CD4-positive, alpha-beta memory T cell (primary cell): ENCODE measurements at regions not wholly inside any gene's neighbourhood (a gene's known extent, or its start where the extent isn't known, plus 50 kb on each side); places are given as distances from the start of the nearest gene placed in this dataset.
"Not testable (repeated sequence)": the region's sequence is repeated elsewhere in the genome, so short reads cannot be mapped to it uniquely, and the experiment has no call there.

Experiments
- CTCF ChIA-PET: fragments of 350-600 bp; sonication (Branson Sonifier 250); formaldehyde crosslinking; loops from one replicate; lab custom pipeline; 2021; ENCODE audit warnings: inconsistent platforms; ENCODE audit not compliant: partially characterized antibody; lab: Charles Lee
- POLR2A ChIA-PET: fragments of 350-600 bp; sonication (Branson Sonifier 250); formaldehyde crosslinking; loops from one replicate; lab custom pipeline; 2021; ENCODE audit not compliant: partially characterized antibody; lab: Charles Lee
- DNase-seq, 5 donors: peaks; one replicate each; pipeline versions ENCODE4 v3.0.0 to v3.0.0-alpha.2; 2020 to 2022; ENCODE audit warnings: mixed read lengths in 1 of 5
- H3K27ac ChIP-seq: one replicate; pipeline ENCODE4 v1.7.0; 2013; ENCODE audit warnings: low read depth, low read length
- H3K27me3 ChIP-seq: 2 replicates; pipeline ENCODE4 v1.7.0; 2013; ENCODE audit warnings: mild to moderate bottlenecking, low read length, moderate library complexity; ENCODE audit not compliant: insufficient read depth
- H3K36me3 ChIP-seq: 2 replicates; pipeline ENCODE4 v1.7.0; 2013; ENCODE audit warnings: mild to moderate bottlenecking, low read length, moderate library complexity; ENCODE audit not compliant: insufficient read depth
- H3K4me1 ChIP-seq: 2 replicates; pipeline ENCODE4 v1.7.0; 2013; ENCODE audit warnings: mild to moderate bottlenecking, low read length, moderate library complexity; ENCODE audit not compliant: insufficient read depth
- H3K4me3 ChIP-seq, 2 donors: one replicate each; pipeline ENCODE4 v1.7.0; 2013; ENCODE audit warnings: low read length in 2 of 2, mild to moderate bottlenecking in 1 of 2
- H3K9me3 ChIP-seq, 2 donors: one replicate each; pipeline ENCODE4 v1.7.0; 2013; ENCODE audit warnings: low read length in 2 of 2, control low read depth in 1 of 2; ENCODE audit not compliant: control insufficient read depth in 1 of 2
- H3K27ac Mint-ChIP-seq, 7 donors: one replicate each; pipeline ENCODE4 v1.8.0; 2020 to 2021; ENCODE audit warnings: mixed read lengths in 7 of 7, mild to moderate bottlenecking in 6 of 7, inconsistent platforms in 3 of 7, moderate library complexity in 3 of 7
- H3K27me3 Mint-ChIP-seq, 2 donors: one replicate each; pipeline ENCODE4 v1.8.0; 2020 to 2021; ENCODE audit warnings: mixed read lengths in 2 of 2
- H3K36me3 Mint-ChIP-seq, 2 donors: one replicate each; pipeline ENCODE4 v1.8.0; 2020 to 2021; ENCODE audit warnings: mixed read lengths in 2 of 2, inconsistent platforms in 1 of 2, mild to moderate bottlenecking in 1 of 2
- H3K4me1 Mint-ChIP-seq, 4 donors: one replicate each; pipeline ENCODE4 v1.8.0; 2020 to 2021; ENCODE audit warnings: mixed read lengths in 4 of 4, mild to moderate bottlenecking in 1 of 4
- H3K4me3 Mint-ChIP-seq, 8 donors: one replicate each; pipeline ENCODE4 v1.8.0; 2020 to 2021; ENCODE audit warnings: mixed read lengths in 8 of 8, mild to moderate bottlenecking in 7 of 8, moderate library complexity in 6 of 8, inconsistent platforms in 3 of 8
- H3K9me3 Mint-ChIP-seq, 8 donors: one replicate each; pipeline ENCODE4 v1.8.0; 2020 to 2021; ENCODE audit warnings: mixed read lengths in 8 of 8, mild to moderate bottlenecking in 5 of 8, inconsistent platforms in 3 of 8, moderate library complexity in 1 of 8
- intact Hi-C: fragments of 100-400 bp; cut with micrococcal nuclease; formaldehyde crosslinking; loops from one replicate; pipeline ENCODE4 v1.15.1; 2023

- Mint-ChIP-seq H3K4me3 (no peak overlapping the region), H3K27me3 (peaks cover 3 to 8% of the 10 kb centered on the region in 2 donors), H3K4me1 (no peaks in the 10 kb centered on the region), H3K9me3 (no peaks in the 10 kb centered on the region), H3K36me3 (no peaks in the 10 kb centered on the region), H3K27ac (no peak overlapping the region)
- Histone ChIP-seq H3K4me1 (no peaks in the 10 kb centered on the region), H3K9me3 (no peaks in the 10 kb centered on the region), H3K27me3 (no peaks in the 10 kb centered on the region), H3K27ac (no peak overlapping the region), H3K4me3 (no peak overlapping the region), H3K36me3 (no peaks in the 10 kb centered on the region)
- DNase-seq = no peak
- intact Hi-C loops = no loop called here
- CTCF ChIA-PET = no interaction called here
- POLR2A ChIA-PET = no interaction called here
These were observed 196.4 kb downstream of the RPS24 start for GRCh38 chr10:78229950-78230675.

GRCh38 chr10:78231327-78231726 lies 197.7 kb downstream of the RPS24 start:
- H3K27me3 Mint-ChIP-seq = peaks cover 3 to 12% of the 10 kb centered on the region in 2 donors
- POLR2A ChIA-PET = no interaction called here
- H3K36me3 Mint-ChIP-seq = no peaks in the 10 kb centered on the region

GRCh38 chr10:78231939-78232338 lies 198.3 kb downstream of the RPS24 start:
- DNase-seq = no peak
- no peaks in the 10 kb centered on the region for H3K27me3 ChIP-seq
- Mint-ChIP-seq H3K36me3 (no peaks in the 10 kb centered on the region), H3K9me3 (no peaks in the 10 kb centered on the region), H3K4me1 (no peaks in the 10 kb centered on the region), H3K4me3 (no peak overlapping the region), H3K27ac (no peak overlapping the region), H3K27me3 (peaks cover under 1 to 9% of the 10 kb centered on the region in 2 donors)
- ChIA-PET POLR2A (no interaction called here), CTCF (interaction anchor here (1.5 kb wide), 1 partner anchor 964 kb away, joined by 5 read pairs; no protein-coding TSS in a partner anchor)
- H3K4me3 ChIP-seq = no peak overlapping the region
- H3K27ac ChIP-seq = no peak overlapping the region
- no peaks in the 10 kb centered on the region for H3K36me3 ChIP-seq
- H3K4me1 ChIP-seq = no peaks in the 10 kb centered on the region
- H3K9me3 ChIP-seq = no peaks in the 10 kb centered on the region
- intact Hi-C loops = no loop called here

More at GRCh38 chr10:78231327-78231726, 197.7 kb downstream of the RPS24 start:
- H3K9me3 ChIP-seq = no peaks in the 10 kb centered on the region
- H3K4me1 ChIP-seq = no peaks in the 10 kb centered on the region
- no peaks in the 10 kb centered on the region for H3K27me3 ChIP-seq
- DNase-seq = no peak
- CTCF ChIA-PET = interaction anchor here (1.5 kb wide), 1 partner anchor 964 kb away, joined by 5 read pairs; no protein-coding TSS in a partner anchor
- H3K4me1 Mint-ChIP-seq = no peaks in the 10 kb centered on the region
- H3K4me3 Mint-ChIP-seq = no peak overlapping the region
- no peaks in the 10 kb centered on the region for H3K9me3 Mint-ChIP-seq
- H3K4me3 ChIP-seq = no peak overlapping the region
- H3K27ac ChIP-seq = no peak overlapping the region
- H3K27ac Mint-ChIP-seq = no peak overlapping the region
- H3K36me3 ChIP-seq = no peaks in the 10 kb centered on the region
- intact Hi-C loops = no loop called here

GRCh38 chr10:78236416-78237015 lies 202.9 kb downstream of the RPS24 start:
- DNase-seq = no peak
- intact Hi-C loops = no loop called here
- CTCF ChIA-PET = interaction anchor here (0.6 kb wide), 1 partner anchor 16 kb away, joined by 3 read pairs; no protein-coding TSS in a partner anchor
- H3K9me3 Mint-ChIP-seq = no peaks in the 10 kb centered on the region
- POLR2A ChIA-PET = no interaction called here
- Histone ChIP-seq H3K4me3 (no peak overlapping the region), H3K36me3 (no peaks in the 10 kb centered on the region), H3K9me3 (no peaks in the 10 kb centered on the region), H3K4me1 (no peaks in the 10 kb centered on the region), H3K27ac (no peak overlapping the region), H3K27me3 (no peaks in the 10 kb centered on the region)
- no peaks in the 10 kb centered on the region for H3K36me3 Mint-ChIP-seq
- no peak overlapping the region for H3K4me3 Mint-ChIP-seq
- no peaks in the 10 kb centered on the region for H3K4me1 Mint-ChIP-seq
- H3K27ac Mint-ChIP-seq = no peak overlapping the region
- peaks cover 0 to 9% of the 10 kb centered on the region in 2 donors for H3K27me3 Mint-ChIP-seq

GRCh38 chr10:78237951-78238350 lies 204.3 kb downstream of the RPS24 start:
- H3K36me3 ChIP-seq, intact Hi-C loops, H3K4me1 Mint-ChIP-seq, H3K36me3 Mint-ChIP-seq, H3K4me3 ChIP-seq, H3K27me3 ChIP-seq, H3K9me3 ChIP-seq, H3K27ac ChIP-seq, POLR2A ChIA-PET, H3K4me1 ChIP-seq, H3K27ac Mint-ChIP-seq, H3K4me3 Mint-ChIP-seq, DNase-seq, H3K9me3 Mint-ChIP-seq: not testable (repeated sequence)
- CTCF ChIA-PET = interaction anchor here (1.7 kb wide), 1 partner anchor 10 kb away, joined by 3 read pairs; no protein-coding TSS in a partner anchor
- peaks cover 0 to 12% of the 10 kb centered on the region in 2 donors for H3K27me3 Mint-ChIP-seq

GRCh38 chr10:78247266-78247665 lies 213.6 kb downstream of the RPS24 start:
- no peak for DNase-seq
- Mint-ChIP-seq H3K27me3 (peaks cover 2 to 17% of the 10 kb centered on the region in 2 donors), H3K4me3 (no peak overlapping the region), H3K36me3 (peaks cover 0 to 3% of the 10 kb centered on the region in 2 donors), H3K27ac (no peak overlapping the region), H3K4me1 (peaks cover 8 to 17% (median 9%) of the 10 kb centered on the region in 4 donors), H3K9me3 (peaks cover 0 to 20% (median 13%) of the 10 kb centered on the region in 8 donors)
- Histone ChIP-seq H3K27ac (no peak overlapping the region), H3K36me3 (no peaks in the 10 kb centered on the region), H3K9me3 (no peaks in the 10 kb centered on the region), H3K4me1 (peaks cover 4% of the 10 kb centered on the region), H3K4me3 (no peak overlapping the region), H3K27me3 (no peaks in the 10 kb centered on the region)
- intact Hi-C loops = no loop called here
- ChIA-PET POLR2A (no interaction called here), CTCF (no interaction called here)

- H3K4me3 Mint-ChIP-seq = no peak overlapping the region
- Histone ChIP-seq H3K36me3 (no peaks in the 10 kb centered on the region), H3K9me3 (no peaks in the 10 kb centered on the region), H3K4me1 (peaks cover 4% of the 10 kb centered on the region), H3K27ac (no peak overlapping the region), H3K4me3 (no peak overlapping the region), H3K27me3 (no peaks in the 10 kb centered on the region)
- peaks cover 0 to 3% of the 10 kb centered on the region in 2 donors for H3K36me3 Mint-ChIP-seq
- POLR2A ChIA-PET = no interaction called here
- H3K4me1 Mint-ChIP-seq = peaks cover 8 to 17% (median 9%) of the 10 kb centered on the region in 4 donors
- no peak overlapping the region for H3K27ac Mint-ChIP-seq
- peaks cover 2 to 16% of the 10 kb centered on the region in 2 donors for H3K27me3 Mint-ChIP-seq
- CTCF ChIA-PET = no interaction called here
- H3K9me3 Mint-ChIP-seq = peaks cover 0 to 20% (median 10%) of the 10 kb centered on the region in 8 donors
- intact Hi-C loops = no loop called here
- no peak for DNase-seq
These were observed 214.2 kb downstream of the RPS24 start for GRCh38 chr10:78247821-78248220.
